Astrocyte of the spinal cord (primary cell): ENCODE measurements at regions not wholly inside any gene's neighbourhood (a gene's known extent, or its start where the extent isn't known, plus 50 kb on each side); places are given as distances from the start of the nearest gene placed in this dataset.
A peak's percentile ranks its signal among the peaks of the same experiment; 100 is the strongest.

Experiments used
- DNase-seq: peaks from one replicate; pipeline ENCODE4 v3.0.0; 2011; ENCODE audit warnings: low read depth, low spot score
- H3K4me3 ChIP-seq: 2 replicates; pipeline ENCODE4 v1.5.1; 2011; ENCODE audit warnings: low read depth, mild to moderate bottlenecking, low read length, moderate library complexity
- in situ Hi-C: cut with HindIII; loops from 2 replicates; pipeline ENCODE4 v1.10.0; 2017; ENCODE audit warnings: low sequenced_read_pairs
- TF ChIP-seq, protein P1 (sequence below): IDR thresholded peaks from 2 replicates; pipeline ENCODE4 v1.5.1; 2012; ENCODE audit warnings: low read depth, mild to moderate bottlenecking, low read length, inconsistent platforms

DNA sequence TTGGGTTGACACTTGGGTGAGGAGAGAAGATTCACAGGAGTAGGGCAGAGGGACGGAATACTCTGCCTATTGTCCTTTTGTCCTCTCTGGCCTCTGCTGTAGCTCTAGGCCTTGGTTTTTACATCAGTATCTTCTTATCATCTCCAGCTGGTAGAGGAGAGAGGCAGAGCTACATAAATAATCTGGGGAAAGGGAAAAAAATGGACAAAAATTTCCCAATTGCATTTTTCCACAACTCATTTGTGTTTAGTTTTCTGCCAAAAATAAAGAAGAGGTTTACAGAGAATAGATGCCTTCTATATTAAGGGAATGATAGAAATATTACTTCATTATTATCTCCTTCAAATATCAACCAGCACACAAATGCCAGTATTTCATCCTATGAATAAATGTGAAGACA lies 216.4 kb upstream of the P2RY1 start:
- TF ChIP-seq, protein P1, sequence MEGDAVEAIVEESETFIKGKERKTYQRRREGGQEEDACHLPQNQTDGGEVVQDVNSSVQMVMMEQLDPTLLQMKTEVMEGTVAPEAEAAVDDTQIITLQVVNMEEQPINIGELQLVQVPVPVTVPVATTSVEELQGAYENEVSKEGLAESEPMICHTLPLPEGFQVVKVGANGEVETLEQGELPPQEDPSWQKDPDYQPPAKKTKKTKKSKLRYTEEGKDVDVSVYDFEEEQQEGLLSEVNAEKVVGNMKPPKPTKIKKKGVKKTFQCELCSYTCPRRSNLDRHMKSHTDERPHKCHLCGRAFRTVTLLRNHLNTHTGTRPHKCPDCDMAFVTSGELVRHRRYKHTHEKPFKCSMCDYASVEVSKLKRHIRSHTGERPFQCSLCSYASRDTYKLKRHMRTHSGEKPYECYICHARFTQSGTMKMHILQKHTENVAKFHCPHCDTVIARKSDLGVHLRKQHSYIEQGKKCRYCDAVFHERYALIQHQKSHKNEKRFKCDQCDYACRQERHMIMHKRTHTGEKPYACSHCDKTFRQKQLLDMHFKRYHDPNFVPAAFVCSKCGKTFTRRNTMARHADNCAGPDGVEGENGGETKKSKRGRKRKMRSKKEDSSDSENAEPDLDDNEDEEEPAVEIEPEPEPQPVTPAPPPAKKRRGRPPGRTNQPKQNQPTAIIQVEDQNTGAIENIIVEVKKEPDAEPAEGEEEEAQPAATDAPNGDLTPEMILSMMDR = no peak
- in situ Hi-C loops = no loop called here
- no peak for DNase-seq
- H3K4me3 ChIP-seq = no peak overlapping the region

DNA sequence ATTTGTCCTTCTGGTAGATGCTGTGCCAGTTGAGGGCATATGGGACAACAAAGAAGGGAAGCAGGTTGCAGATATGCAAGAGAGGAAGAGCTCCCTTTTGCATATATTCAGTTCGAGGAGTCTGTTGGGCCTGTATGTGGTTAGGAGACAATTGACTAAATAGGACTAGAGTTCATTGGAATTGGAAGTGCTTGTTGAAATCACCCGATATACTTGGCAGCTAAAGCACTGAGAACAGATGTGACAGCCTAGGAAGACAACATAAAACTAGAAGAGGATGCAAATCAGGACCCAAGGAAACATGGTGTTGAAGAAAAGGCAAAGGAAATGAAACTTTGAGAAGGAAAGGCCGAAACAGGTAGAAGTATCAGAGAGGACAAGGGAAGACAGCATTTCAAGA lies 215.2 kb upstream of the P2RY1 start:
- in situ Hi-C loops = no loop called here
- H3K4me3 ChIP-seq = no peak overlapping the region
- no peak for DNase-seq
- TF ChIP-seq, protein P1 = no peak

DNA sequence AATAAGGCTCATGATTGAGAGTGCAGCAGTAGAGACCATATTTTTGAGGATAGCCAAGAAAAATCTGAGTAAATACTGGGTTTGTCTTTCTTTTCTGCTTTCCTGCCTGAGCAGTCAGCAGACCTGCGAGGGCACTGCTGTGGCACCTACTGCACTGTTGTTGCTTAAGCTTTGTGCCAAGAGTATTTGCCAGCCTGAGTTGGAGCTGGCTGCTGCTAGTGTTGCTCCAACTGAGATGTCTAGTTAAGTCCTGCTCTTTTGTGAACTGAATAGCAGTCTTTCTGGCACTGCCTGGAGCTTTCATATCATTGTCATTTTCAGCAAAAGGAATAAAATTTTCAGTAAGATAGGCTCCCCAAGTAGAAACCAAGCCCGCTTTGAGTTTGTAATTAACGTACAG lies 214.5 kb upstream of the P2RY1 start:
- TF ChIP-seq, protein P1 = no peak
- no peak overlapping the region for H3K4me3 ChIP-seq
- in situ Hi-C loops = no loop called here
- no peak for DNase-seq

DNA sequence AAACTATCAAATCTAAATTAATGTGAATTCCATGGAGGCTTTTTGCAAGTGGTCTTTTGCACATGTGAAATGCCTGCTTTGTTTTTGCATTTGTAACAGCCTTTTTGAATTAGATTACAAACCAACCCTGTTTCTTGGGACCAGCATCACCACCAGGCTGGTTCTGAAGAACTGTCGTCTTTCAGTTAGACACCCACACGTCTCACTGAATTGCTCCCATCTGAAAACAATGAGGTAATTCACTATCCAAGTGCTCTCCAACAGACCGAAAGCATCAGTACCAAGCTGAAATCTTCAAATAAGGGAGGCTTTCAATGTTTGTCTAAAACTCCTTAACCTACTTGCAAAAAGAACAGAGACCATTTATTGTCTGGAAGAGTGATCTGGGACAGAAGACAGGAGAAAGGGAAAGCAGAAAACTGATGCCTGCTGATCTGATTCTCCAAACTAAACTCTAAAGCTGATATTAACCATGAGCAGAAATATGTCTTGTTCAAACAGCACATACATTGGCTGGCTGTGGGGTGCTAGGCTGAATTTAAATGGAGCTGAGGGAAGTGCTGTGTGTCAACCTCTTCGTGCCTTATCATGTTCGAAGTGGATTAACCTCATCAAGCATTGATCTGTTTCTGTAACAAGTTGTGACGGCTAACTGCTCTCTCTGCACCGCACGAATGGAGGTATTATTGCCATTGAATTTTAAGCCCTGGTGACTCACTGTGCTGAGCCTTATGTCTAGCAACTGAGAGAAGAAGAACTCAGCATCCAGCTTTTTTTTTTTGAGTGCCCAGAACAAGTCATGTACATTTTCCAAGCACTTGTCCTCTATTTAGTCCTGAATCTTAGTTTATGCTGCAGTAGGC lies 213.7 kb upstream of the P2RY1 start:
- TF ChIP-seq, protein P1 = no peak
- DNase-seq = peak; percentile 22
- no peak overlapping the region for H3K4me3 ChIP-seq
- in situ Hi-C loops = no loop called here

DNA sequence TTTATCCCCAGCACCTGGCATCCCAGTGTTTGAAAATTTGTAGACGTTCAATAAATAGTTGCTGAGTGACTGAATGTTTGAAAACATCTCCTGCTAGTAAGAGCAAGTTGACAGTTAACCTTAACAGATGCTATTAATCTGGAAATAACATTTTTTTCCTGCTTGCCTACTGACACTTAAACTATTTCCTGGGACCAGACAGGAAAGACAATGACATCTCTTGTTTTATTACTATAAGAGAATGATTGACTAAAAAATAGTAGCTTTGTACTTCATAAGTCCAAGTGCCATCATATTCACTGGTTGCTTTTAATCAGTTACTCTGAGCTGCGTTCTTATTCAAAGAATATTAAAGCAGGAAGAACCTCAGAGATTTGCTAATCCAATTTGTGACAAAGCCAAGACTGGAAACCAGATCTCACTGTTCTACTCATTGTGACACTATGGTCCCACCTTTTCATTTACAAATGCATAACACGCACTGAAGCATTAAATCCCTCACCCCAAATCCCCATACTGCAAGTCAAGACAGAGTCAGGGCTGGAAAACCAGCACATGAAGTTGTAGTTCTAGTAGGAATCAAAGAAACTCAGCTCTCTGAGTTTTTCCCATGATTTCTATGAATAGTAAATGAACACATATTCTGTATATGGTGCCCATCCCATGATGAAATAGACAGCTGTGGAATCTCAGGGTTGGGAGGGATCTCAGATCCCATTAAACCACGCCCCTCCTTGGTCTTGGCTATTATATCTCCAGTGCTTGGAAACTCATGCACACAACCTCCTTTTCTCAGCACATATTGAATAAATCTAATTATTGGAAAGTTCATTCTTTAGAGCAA lies 212.7 kb upstream of the P2RY1 start:
- TF ChIP-seq, protein P1 = no peak
- no peak for DNase-seq
- in situ Hi-C loops = no loop called here
- no peak overlapping the region for H3K4me3 ChIP-seq

DNA sequence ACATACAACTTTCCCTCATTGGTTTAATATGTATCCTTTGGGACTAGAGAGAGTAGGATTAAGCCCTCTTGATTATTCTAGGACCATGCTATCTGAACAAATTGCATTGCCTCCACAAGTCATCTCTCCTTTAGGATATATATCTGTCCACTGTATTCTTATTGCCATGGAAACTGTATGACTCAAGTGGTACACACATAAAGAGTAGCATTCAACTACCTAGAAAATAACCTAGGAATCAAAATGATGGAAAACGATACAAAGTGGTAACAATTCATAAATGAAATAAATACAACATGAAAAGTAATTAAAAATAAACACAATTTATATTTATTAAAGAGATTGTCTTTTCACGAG lies 212.1 kb upstream of the P2RY1 start:
- in situ Hi-C loops = no loop called here
- H3K4me3 ChIP-seq = no peak overlapping the region
- DNase-seq = no peak
- TF ChIP-seq, protein P1 = no peak
